ENCODE measurements at regions not wholly inside any gene's neighbourhood (a gene's known extent, or its start where the extent isn't known, plus 50 kb on each side); places are given as distances from the start of the nearest gene placed in this dataset.

DNA sequence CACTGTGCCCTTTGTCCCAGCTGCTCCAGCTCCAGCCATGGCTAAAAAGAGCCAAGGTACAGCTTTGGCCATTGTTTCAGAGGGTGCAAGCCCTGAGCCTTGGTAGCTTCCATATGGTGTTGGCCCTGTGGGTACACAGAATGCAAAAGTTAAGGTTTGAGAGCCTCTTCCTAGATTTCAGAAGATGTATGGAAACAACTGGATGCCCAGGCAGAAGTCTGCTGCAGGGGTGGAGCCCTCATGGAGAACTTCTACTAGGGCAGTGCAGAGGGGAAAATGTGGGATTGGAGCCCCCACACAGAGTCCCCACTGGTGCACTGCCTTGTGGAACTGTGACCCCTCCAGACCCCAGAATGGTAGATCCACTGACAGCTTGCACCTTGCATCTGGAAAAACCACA lies 70.9 kb upstream of the MSX1 start:
- H3K9me3 ChIP-seq (ENCODE audit: low read depth) = no peaks in the 10 kb centered on the region
- no peaks in the 10 kb centered on the region for H3K27me3 ChIP-seq
- no peaks in the 10 kb centered on the region for H4K20me1 ChIP-seq (ENCODE audit: insufficient read depth, poor library complexity, severe bottlenecking)
- H3K27ac ChIP-seq = no peak overlapping the region
- H3K4me3 ChIP-seq = no peak overlapping the region
- no peaks in the 10 kb centered on the region for H3K9me2 ChIP-seq (replicated peaks; ENCODE audit: insufficient read depth)
- no peak for TF ChIP-seq EZH2phosphoT487 (IDR thresholded peaks at IDR 0.05; ENCODE audit: low read depth, severe bottlenecking, unreplicated experiment)
- TF ChIP-seq, protein P1, sequence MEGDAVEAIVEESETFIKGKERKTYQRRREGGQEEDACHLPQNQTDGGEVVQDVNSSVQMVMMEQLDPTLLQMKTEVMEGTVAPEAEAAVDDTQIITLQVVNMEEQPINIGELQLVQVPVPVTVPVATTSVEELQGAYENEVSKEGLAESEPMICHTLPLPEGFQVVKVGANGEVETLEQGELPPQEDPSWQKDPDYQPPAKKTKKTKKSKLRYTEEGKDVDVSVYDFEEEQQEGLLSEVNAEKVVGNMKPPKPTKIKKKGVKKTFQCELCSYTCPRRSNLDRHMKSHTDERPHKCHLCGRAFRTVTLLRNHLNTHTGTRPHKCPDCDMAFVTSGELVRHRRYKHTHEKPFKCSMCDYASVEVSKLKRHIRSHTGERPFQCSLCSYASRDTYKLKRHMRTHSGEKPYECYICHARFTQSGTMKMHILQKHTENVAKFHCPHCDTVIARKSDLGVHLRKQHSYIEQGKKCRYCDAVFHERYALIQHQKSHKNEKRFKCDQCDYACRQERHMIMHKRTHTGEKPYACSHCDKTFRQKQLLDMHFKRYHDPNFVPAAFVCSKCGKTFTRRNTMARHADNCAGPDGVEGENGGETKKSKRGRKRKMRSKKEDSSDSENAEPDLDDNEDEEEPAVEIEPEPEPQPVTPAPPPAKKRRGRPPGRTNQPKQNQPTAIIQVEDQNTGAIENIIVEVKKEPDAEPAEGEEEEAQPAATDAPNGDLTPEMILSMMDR (IDR thresholded peaks at IDR 0.05; ENCODE audit: poor library complexity) = no peak
- H3K79me2 ChIP-seq = no peaks in the 10 kb centered on the region
- DNase-seq (ENCODE audit: low spot score) = no peak
- no peaks in the 10 kb centered on the region for H3K36me3 ChIP-seq (replicated peaks; ENCODE audit: insufficient read depth, low read depth)
- no peaks in the 10 kb centered on the region for H3K4me1 ChIP-seq (ENCODE audit: insufficient read depth)
- no peak overlapping the region for H3K4me2 ChIP-seq
- no peak overlapping the region for H2AFZ ChIP-seq

DNA sequence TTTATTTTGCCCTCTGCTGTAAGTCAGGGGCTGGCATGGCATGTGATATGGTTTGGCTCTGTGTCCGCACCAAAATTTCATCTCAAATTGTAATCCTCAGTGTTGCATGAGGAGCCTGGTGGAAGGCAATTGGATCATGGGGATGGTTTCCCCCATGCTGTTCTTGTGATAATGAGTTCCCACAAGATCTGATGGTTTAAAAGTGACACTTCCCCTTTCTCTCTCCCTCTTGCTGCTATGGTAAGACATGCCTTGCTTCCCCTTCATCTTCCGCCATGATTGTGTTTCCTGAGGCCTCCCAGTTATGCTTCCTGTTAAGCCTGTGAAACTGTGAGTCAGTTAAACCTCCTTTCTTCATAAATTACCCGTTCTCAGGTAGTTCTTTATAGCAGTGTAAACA lies 72.0 kb upstream of the MSX1 start:
- no peak overlapping the region for H3K27ac ChIP-seq
- H3K4me1 ChIP-seq (ENCODE audit: insufficient read depth) = peaks cover under 1% of the 10 kb centered on the region
- WGBS (ENCODE audit: low lambda C conversion rate, missing lambda C conversion rate) = 90% methylated on average over 3 of the region's 3 CpGs
- no peak overlapping the region for H3K4me3 ChIP-seq
- no peaks in the 10 kb centered on the region for H3K27me3 ChIP-seq
- no peaks in the 10 kb centered on the region for H3K79me2 ChIP-seq
- H3K36me3 ChIP-seq (replicated peaks; ENCODE audit: insufficient read depth, low read depth) = no peaks in the 10 kb centered on the region
- H3K4me2 ChIP-seq = no peak overlapping the region
- H4K20me1 ChIP-seq (ENCODE audit: insufficient read depth, poor library complexity, severe bottlenecking) = no peaks in the 10 kb centered on the region
- DNase-seq (ENCODE audit: low spot score) = no peak
- no peaks in the 10 kb centered on the region for H3K9me2 ChIP-seq (replicated peaks; ENCODE audit: insufficient read depth)
- TF ChIP-seq EZH2 (IDR thresholded peaks at IDR 0.05; ENCODE audit: borderline replicate concordance) (no peak), EZH2phosphoT487 (IDR thresholded peaks at IDR 0.05; ENCODE audit: low read depth, severe bottlenecking, unreplicated experiment) (no peak)
- TF ChIP-seq, protein P1 (IDR thresholded peaks at IDR 0.05; ENCODE audit: poor library complexity) = no peak
- no peaks in the 10 kb centered on the region for H3K9me3 ChIP-seq (ENCODE audit: low read depth)
- no peak overlapping the region for H2AFZ ChIP-seq

GRCh38 chr4:4784379-4784778 lies 75.1 kb upstream of the MSX1 start:
- TF ChIP-seq EZH2phosphoT487 (IDR thresholded peaks at IDR 0.05; ENCODE audit: low read depth, severe bottlenecking, unreplicated experiment) = no peak
- TF ChIP-seq EZH2 (IDR thresholded peaks at IDR 0.05; ENCODE audit: borderline replicate concordance) = no peak
- TF ChIP-seq, protein P1 (IDR thresholded peaks at IDR 0.05; ENCODE audit: poor library complexity) = no peak
- H2AFZ ChIP-seq = no peak overlapping the region
- no peaks in the 10 kb centered on the region for H3K79me2 ChIP-seq
- no peaks in the 10 kb centered on the region for H4K20me1 ChIP-seq (ENCODE audit: insufficient read depth, poor library complexity, severe bottlenecking)
- H3K4me1 ChIP-seq (ENCODE audit: insufficient read depth) = peaks cover 8% of the 10 kb centered on the region
- H3K36me3 ChIP-seq (replicated peaks; ENCODE audit: insufficient read depth, low read depth) = no peaks in the 10 kb centered on the region
- no peak overlapping the region for H3K4me2 ChIP-seq
- 52% methylated on average over 5 of the region's 5 CpGs for WGBS (ENCODE audit: low lambda C conversion rate, missing lambda C conversion rate)
- H3K4me3 ChIP-seq = no peak overlapping the region
- no peaks in the 10 kb centered on the region for H3K9me3 ChIP-seq (ENCODE audit: low read depth)
- no peak overlapping the region for H3K27ac ChIP-seq
- no peaks in the 10 kb centered on the region for H3K27me3 ChIP-seq
- no peak for DNase-seq (ENCODE audit: low spot score)
- H3K9me2 ChIP-seq (replicated peaks; ENCODE audit: insufficient read depth) = no peaks in the 10 kb centered on the region

DNA sequence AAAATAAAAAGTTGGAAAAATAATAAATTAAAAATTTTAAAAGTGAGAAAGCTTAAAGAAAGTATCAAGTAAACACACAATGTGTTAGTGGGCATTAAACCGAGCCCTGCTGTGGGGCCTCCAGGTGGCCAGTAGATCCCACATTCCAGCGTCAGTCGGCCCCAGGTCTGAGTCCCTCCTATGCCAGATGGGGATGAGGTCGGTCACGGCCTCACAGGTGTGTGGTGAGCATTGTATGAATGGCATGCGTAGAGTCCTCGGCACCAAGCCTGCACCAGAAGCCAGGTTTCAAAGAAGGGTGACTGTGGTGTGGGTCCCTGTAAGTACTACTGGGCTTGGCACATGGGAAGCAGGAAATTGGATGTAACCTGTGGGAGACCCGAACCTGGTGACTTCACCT lies 75.6 kb upstream of the MSX1 start:
- Histone ChIP-seq H3K36me3 (replicated peaks; ENCODE audit: insufficient read depth, low read depth) (no peaks in the 10 kb centered on the region), H3K4me1 (ENCODE audit: insufficient read depth) (peaks cover 8% of the 10 kb centered on the region), H3K9me2 (replicated peaks; ENCODE audit: insufficient read depth) (no peaks in the 10 kb centered on the region), H2AFZ (no peak overlapping the region), H3K4me3 (no peak overlapping the region), H3K27me3 (no peaks in the 10 kb centered on the region), H3K9me3 (ENCODE audit: low read depth) (no peaks in the 10 kb centered on the region), H3K79me2 (no peaks in the 10 kb centered on the region), H3K4me2 (no peak overlapping the region), H4K20me1 (ENCODE audit: insufficient read depth, poor library complexity, severe bottlenecking) (no peaks in the 10 kb centered on the region), H3K27ac (no peak overlapping the region)
- no peak for DNase-seq (ENCODE audit: low spot score)
- TF ChIP-seq EZH2 (IDR thresholded peaks at IDR 0.05; ENCODE audit: borderline replicate concordance) (no peak), EZH2phosphoT487 (IDR thresholded peaks at IDR 0.05; ENCODE audit: low read depth, severe bottlenecking, unreplicated experiment) (no peak)
- TF ChIP-seq, protein P1 (IDR thresholded peaks at IDR 0.05; ENCODE audit: poor library complexity) = no peak
- 86% methylated on average over 8 of the region's 8 CpGs for WGBS (ENCODE audit: low lambda C conversion rate, missing lambda C conversion rate)

Data from hepatocyte (in vitro differentiated cells).